ENCODE measurements at regions not wholly inside any gene's neighbourhood (a gene's known extent, or its start where the extent isn't known, plus 50 kb on each side); places are given as distances from the start of the nearest gene placed in this dataset.
"Not testable (repeated sequence)": the region's sequence is repeated elsewhere in the genome, so short reads cannot be mapped to it uniquely, and the experiment has no call there.

DNA sequence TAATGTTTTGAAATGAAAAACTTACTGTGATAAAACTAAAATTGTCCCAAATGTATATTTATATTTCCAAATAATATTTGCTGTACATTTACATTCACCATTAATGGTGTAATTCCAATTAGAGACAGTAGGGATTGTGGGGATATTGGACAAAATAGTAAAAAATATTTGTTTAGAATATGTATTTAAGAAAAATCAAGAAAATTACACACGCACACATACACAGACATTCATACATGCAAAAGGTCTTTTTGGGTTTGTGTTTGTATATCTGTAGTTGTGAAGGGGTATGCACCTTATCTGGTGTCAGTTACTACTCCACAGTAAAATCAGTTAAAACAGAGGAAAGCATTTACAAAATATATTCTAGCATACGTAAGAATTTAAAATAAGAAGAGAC, 435.9 kb upstream of the ZNF804A start:
- POLR2A ChIA-PET (ENCODE audit: unreplicated experiment) = no interaction called here

DNA sequence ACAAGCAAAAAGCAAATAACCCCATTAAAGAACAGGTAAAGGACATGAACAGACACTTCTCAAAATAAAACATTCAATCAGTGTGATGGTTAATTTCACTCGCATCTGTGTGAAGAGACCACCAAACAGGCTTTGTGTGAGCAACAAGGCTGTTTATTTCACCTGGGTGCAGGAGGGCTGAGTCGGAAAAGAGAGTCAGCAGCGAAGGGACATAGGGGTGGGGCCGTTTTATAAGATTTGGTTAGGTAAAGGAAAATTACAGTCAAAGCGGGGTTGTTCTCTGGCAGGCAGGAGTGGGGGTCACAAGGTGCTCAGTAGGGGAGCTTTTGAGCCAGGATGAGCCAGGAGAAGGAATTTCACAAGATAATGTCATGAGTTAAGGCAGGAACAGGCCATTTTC, 429.5 kb upstream of the ZNF804A start:
- intact Hi-C loops (cut with micrococcal nuclease); H3K4me3 ChIP-seq (ENCODE audit: low read length); H3K4me2 ChIP-seq (ENCODE audit: low read length); H4K20me1 ChIP-seq (ENCODE audit: low read length); H3K27ac ChIP-seq (ENCODE audit: low read length); H3K9me3 ChIP-seq (ENCODE audit: low read length); DNase-seq; H3K36me3 ChIP-seq (ENCODE audit: low read depth, low read length); H3K27me3 ChIP-seq (ENCODE audit: low read length); H3K9me2 ChIP-seq (replicated peaks; ENCODE audit: low read length); H3F3A ChIP-seq (ENCODE audit: low read length, unreplicated experiment); H3K9ac ChIP-seq (ENCODE audit: low read length); BruUV-seq (replicated peaks); POLR2A ChIA-PET (ENCODE audit: unreplicated experiment); H2AFZ ChIP-seq (ENCODE audit: low read length); CTCF ChIA-PET; ATAC-seq; H3K79me2 ChIP-seq (ENCODE audit: low read length); H3K4me1 ChIP-seq (ENCODE audit: insufficient read depth, low read length): not testable (repeated sequence)

More for the DNA sequence above, 435.9 kb upstream of the ZNF804A start:
- no TSS peak for BruUV-seq (replicated peaks)
- H3K27me3 ChIP-seq (ENCODE audit: low read length) = no peaks in the 10 kb centered on the region
- H2AFZ ChIP-seq (ENCODE audit: low read length) = no peak overlapping the region
- ATAC-seq = no peak
- H3K79me2 ChIP-seq (ENCODE audit: low read length) = no peaks in the 10 kb centered on the region
- H3K9ac ChIP-seq (ENCODE audit: low read length) = no peak overlapping the region
- H3K9me2 ChIP-seq (replicated peaks; ENCODE audit: low read length) = no peaks in the 10 kb centered on the region
- intact Hi-C loops (cut with micrococcal nuclease) = no loop called here
- no peak overlapping the region for H3K4me3 ChIP-seq (ENCODE audit: low read length)
- H3K4me2 ChIP-seq (ENCODE audit: low read length) = no peak overlapping the region
- H3K27ac ChIP-seq (ENCODE audit: low read length) = no peak overlapping the region
- no peaks in the 10 kb centered on the region for H4K20me1 ChIP-seq (ENCODE audit: low read length)
- H3F3A ChIP-seq (ENCODE audit: low read length, unreplicated experiment) = no peaks in the 10 kb centered on the region
- H3K36me3 ChIP-seq (ENCODE audit: low read depth, low read length) = no peaks in the 10 kb centered on the region
- TF ChIP-seq CTCF (conservative IDR thresholded peaks at IDR 0.05; ENCODE audit: low read depth, low read length) (0 out of 2 replicates have a peak, but pooled peaks have one; percentile 22), EZH2 (IDR thresholded peaks at IDR 0.05; ENCODE audit: low read length, unreplicated experiment) (no peak)
- CTCF ChIA-PET = no interaction called here
- no peaks in the 10 kb centered on the region for H3K9me3 ChIP-seq (ENCODE audit: low read length)
- no peaks in the 10 kb centered on the region for H3K4me1 ChIP-seq (ENCODE audit: insufficient read depth, low read length)
- DNase-seq = no peak

DNA sequence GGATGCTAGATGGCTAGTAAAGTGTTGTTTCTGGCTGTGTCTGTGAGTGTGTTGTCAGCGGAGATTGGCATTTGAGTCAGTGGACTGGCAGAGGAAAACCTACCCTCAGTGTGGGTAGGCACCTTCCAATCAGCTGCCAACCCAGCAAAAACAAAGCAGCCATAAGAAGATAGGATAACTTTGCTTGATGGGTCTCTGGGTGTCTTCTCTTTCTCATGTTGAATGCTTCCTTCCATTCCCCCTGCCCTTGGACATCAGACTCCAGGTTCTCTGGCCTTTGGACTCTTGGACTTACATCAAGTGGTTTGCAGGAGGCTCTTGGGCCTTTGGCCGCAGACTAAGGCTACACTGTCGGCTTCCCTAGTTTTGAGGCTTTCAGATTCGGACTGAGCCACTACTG, 429.0 kb upstream of the ZNF804A start:
- Histone ChIP-seq H4K20me1 (ENCODE audit: low read length) (no peaks in the 10 kb centered on the region), H3F3A (ENCODE audit: low read length, unreplicated experiment) (no peaks in the 10 kb centered on the region), H3K4me2 (ENCODE audit: low read length) (no peak overlapping the region), H3K4me1 (ENCODE audit: insufficient read depth, low read length) (no peaks in the 10 kb centered on the region), H3K27ac (ENCODE audit: low read length) (no peak overlapping the region), H3K36me3 (ENCODE audit: low read depth, low read length) (no peaks in the 10 kb centered on the region), H3K9me3 (ENCODE audit: low read length) (no peaks in the 10 kb centered on the region), H3K27me3 (ENCODE audit: low read length) (no peaks in the 10 kb centered on the region), H3K9ac (ENCODE audit: low read length) (no peak overlapping the region), H3K9me2 (replicated peaks; ENCODE audit: low read length) (no peaks in the 10 kb centered on the region), H3K4me3 (ENCODE audit: low read length) (no peak overlapping the region), H3K79me2 (ENCODE audit: low read length) (no peaks in the 10 kb centered on the region), H2AFZ (ENCODE audit: low read length) (no peak overlapping the region)
- intact Hi-C loops (cut with micrococcal nuclease) = no loop called here
- DNase-seq (no peak), ATAC-seq (no peak)
- TF ChIP-seq CTCF (conservative IDR thresholded peaks at IDR 0.05; ENCODE audit: low read depth, low read length) = no peak
- no peak for TF ChIP-seq EZH2 (IDR thresholded peaks at IDR 0.05; ENCODE audit: low read length, unreplicated experiment)
- TF ChIP-seq EZH2phosphoT487 (IDR thresholded peaks at IDR 0.05; ENCODE audit: borderline replicate concordance, low read length) = no peak
- ChIA-PET POLR2A (ENCODE audit: unreplicated experiment) (no interaction called here), CTCF (no interaction called here)
- BruUV-seq (replicated peaks) = no TSS peak
